Natural killer cell treated with Interleukin-12 subunit alpha and Interleukin-12 subunit beta and Interleukin-15 and Interleukin-18, amount 100 ng/mL, for 72 hours (primary cell): ENCODE measurements at regions not wholly inside any gene's neighbourhood (a gene's known extent, or its start where the extent isn't known, plus 50 kb on each side); places are given as distances from the start of the nearest gene placed in this dataset.

Experiments used
- ATAC-seq, 2 donors: fragments of 150-1000 bp; cut with Tn5 transposase in 1 of 2; sonication (Bioruptor Pico), chemical (Tn5 transposase) in 1 of 2; 2 replicates each; pipeline ENCODE4 v1.10.0; 2021
- DNase-seq: peaks from one replicate; pipeline ENCODE4 v3.0.0; 2022; ENCODE audit warnings: low spot score
- H3K27ac Mint-ChIP-seq, 2 donors: 1 replicate in 1 of 2; 2 replicates in 1 of 2; pipeline ENCODE4 v1.8.0; 2022; ENCODE audit warnings: mixed read lengths in 2 of 2, mild to moderate bottlenecking in 1 of 2, moderate library complexity in 1 of 2
- H3K27me3 Mint-ChIP-seq, 2 donors: 1 replicate in 1 of 2; 2 replicates in 1 of 2; pipeline ENCODE4 v1.8.0; 2022; ENCODE audit warnings: mixed read lengths in 2 of 2
- H3K36me3 Mint-ChIP-seq: one replicate; pipeline ENCODE4 v1.8.0; 2022; ENCODE audit warnings: mixed read lengths
- H3K4me1 Mint-ChIP-seq, 2 donors: 1 replicate in 1 of 2; 2 replicates in 1 of 2; pipeline ENCODE4 v1.8.0; 2022; ENCODE audit warnings: low read depth in 2 of 2, mixed read lengths in 2 of 2, mild to moderate bottlenecking in 1 of 2
- H3K4me3 Mint-ChIP-seq: one replicate; pipeline ENCODE4 v1.8.0; 2022; ENCODE audit warnings: mixed read lengths
- H3K9me3 Mint-ChIP-seq: 2 replicates; pipeline ENCODE4 v1.8.0; 2022; ENCODE audit warnings: mixed read lengths

- peaks cover 4% of the 10 kb centered on the region for H3K36me3 Mint-ChIP-seq
- ATAC-seq (no peak), DNase-seq (no peak)
- no peak overlapping the region for H3K4me3 Mint-ChIP-seq
- no peak overlapping the region for H3K27ac Mint-ChIP-seq
- H3K4me1 Mint-ChIP-seq: no peaks in the 10 kb centered on the region
- no peaks in the 10 kb centered on the region for H3K27me3 Mint-ChIP-seq
- peaks cover 21% of the 10 kb centered on the region for H3K9me3 Mint-ChIP-seq
Observed at GRCh38 chr4:132240081-132240480, 909.0 kb upstream of the PCDH10 start.

GRCh38 chr4:132245319-132245718, 903.8 kb upstream of the PCDH10 start:
- DNase-seq: no peak
- Mint-ChIP-seq H3K36me3 (no peaks in the 10 kb centered on the region), H3K4me3 (no peak overlapping the region), H3K27me3 (no peaks in the 10 kb centered on the region), H3K4me1 (no peaks in the 10 kb centered on the region), H3K27ac (no peak overlapping the region), H3K9me3 (peaks cover 12% of the 10 kb centered on the region)
- ATAC-seq: no peak

- peaks cover 3% of the 10 kb centered on the region for H3K9me3 Mint-ChIP-seq
Observed at GRCh38 chr4:132264176-132264575, 884.9 kb upstream of the PCDH10 start.

GRCh38 chr4:132266374-132266773, 882.7 kb upstream of the PCDH10 start:
- DNase-seq: no peak
- H3K4me1 Mint-ChIP-seq: no peaks in the 10 kb centered on the region
- H3K27me3 Mint-ChIP-seq: no peaks in the 10 kb centered on the region
- no peaks in the 10 kb centered on the region for H3K36me3 Mint-ChIP-seq
- H3K9me3 Mint-ChIP-seq: peaks cover 6% of the 10 kb centered on the region
- no peak for ATAC-seq
- no peak overlapping the region for H3K4me3 Mint-ChIP-seq
- H3K27ac Mint-ChIP-seq: no peak overlapping the region

More at GRCh38 chr4:132264176-132264575, 884.9 kb upstream of the PCDH10 start:
- Mint-ChIP-seq H3K4me1 (no peaks in the 10 kb centered on the region), H3K36me3 (no peaks in the 10 kb centered on the region), H3K4me3 (no peak overlapping the region), H3K27ac (no peak overlapping the region), H3K27me3 (no peaks in the 10 kb centered on the region)
- no peak for DNase-seq
- ATAC-seq: no peak

- peaks cover 6% of the 10 kb centered on the region for H3K9me3 Mint-ChIP-seq
- no peak for ATAC-seq
- H3K27ac Mint-ChIP-seq: no peak overlapping the region
- H3K4me1 Mint-ChIP-seq: no peaks in the 10 kb centered on the region
- no peak overlapping the region for H3K4me3 Mint-ChIP-seq
- H3K27me3 Mint-ChIP-seq: no peaks in the 10 kb centered on the region
- no peaks in the 10 kb centered on the region for H3K36me3 Mint-ChIP-seq
- no peak for DNase-seq
Observed at GRCh38 chr4:132267321-132267720, 881.8 kb upstream of the PCDH10 start.

GRCh38 chr4:132269303-132269990, 879.6 kb upstream of the PCDH10 start:
- Mint-ChIP-seq H3K36me3 (no peaks in the 10 kb centered on the region), H3K4me3 (no peak overlapping the region), H3K9me3 (peaks cover 4% of the 10 kb centered on the region), H3K27me3 (no peaks in the 10 kb centered on the region), H3K27ac (no peak overlapping the region), H3K4me1 (no peaks in the 10 kb centered on the region)
- no peak for ATAC-seq
- DNase-seq: no peak

GRCh38 chr4:132275583-132276121, 873.4 kb upstream of the PCDH10 start:
- Mint-ChIP-seq H3K27ac (no peak overlapping the region), H3K27me3 (no peaks in the 10 kb centered on the region), H3K4me3 (no peak overlapping the region), H3K4me1 (no peaks in the 10 kb centered on the region), H3K36me3 (no peaks in the 10 kb centered on the region), H3K9me3 (peaks cover 16% of the 10 kb centered on the region)
- ATAC-seq (no peak), DNase-seq (no peak)

- no peak for ATAC-seq
- no peak for DNase-seq
- no peaks in the 10 kb centered on the region for H3K4me1 Mint-ChIP-seq
- H3K36me3 Mint-ChIP-seq: no peaks in the 10 kb centered on the region
- H3K9me3 Mint-ChIP-seq: peaks cover 14% of the 10 kb centered on the region
- no peaks in the 10 kb centered on the region for H3K27me3 Mint-ChIP-seq
- H3K4me3 Mint-ChIP-seq: no peak overlapping the region
- no peak overlapping the region for H3K27ac Mint-ChIP-seq
Observed at GRCh38 chr4:132276185-132276584, 872.9 kb upstream of the PCDH10 start.

GRCh38 chr4:132276989-132277388, 872.1 kb upstream of the PCDH10 start:
- H3K9me3 Mint-ChIP-seq: peaks cover 12% of the 10 kb centered on the region
- no peak overlapping the region for H3K27ac Mint-ChIP-seq
- no peaks in the 10 kb centered on the region for H3K27me3 Mint-ChIP-seq
- H3K4me3 Mint-ChIP-seq: no peak overlapping the region
- H3K36me3 Mint-ChIP-seq: no peaks in the 10 kb centered on the region
- H3K4me1 Mint-ChIP-seq: no peaks in the 10 kb centered on the region
- DNase-seq (no peak), ATAC-seq (no peak)

- no peaks in the 10 kb centered on the region for H3K27me3 Mint-ChIP-seq
- no peaks in the 10 kb centered on the region for H3K36me3 Mint-ChIP-seq
- ATAC-seq: no peak
- DNase-seq: no peak
- H3K4me1 Mint-ChIP-seq: no peaks in the 10 kb centered on the region
- H3K9me3 Mint-ChIP-seq: peaks cover 14% of the 10 kb centered on the region
- no peak overlapping the region for H3K4me3 Mint-ChIP-seq
- H3K27ac Mint-ChIP-seq: no peak overlapping the region
Observed at GRCh38 chr4:132281733-132282132, 867.4 kb upstream of the PCDH10 start.

GRCh38 chr4:132284910-132285426, 864.1 kb upstream of the PCDH10 start:
- ATAC-seq (no peak), DNase-seq (no peak)
- Mint-ChIP-seq H3K4me1 (no peaks in the 10 kb centered on the region), H3K9me3 (peaks cover 12% of the 10 kb centered on the region), H3K4me3 (no peak overlapping the region), H3K27me3 (no peaks in the 10 kb centered on the region), H3K27ac (no peak overlapping the region), H3K36me3 (no peaks in the 10 kb centered on the region)

- Mint-ChIP-seq H3K4me3 (no peak overlapping the region), H3K27me3 (no peaks in the 10 kb centered on the region), H3K27ac (no peak overlapping the region), H3K9me3 (peaks cover 4% of the 10 kb centered on the region), H3K4me1 (no peaks in the 10 kb centered on the region), H3K36me3 (peaks cover 4% of the 10 kb centered on the region)
- ATAC-seq: no peak
- no peak for DNase-seq
Observed at GRCh38 chr4:132297346-132297745, 851.7 kb upstream of the PCDH10 start.

GRCh38 chr4:132299841-132300240, 849.3 kb upstream of the PCDH10 start:
- no peak for ATAC-seq
- DNase-seq: no peak
- H3K4me3 Mint-ChIP-seq: no peak overlapping the region
- peaks cover 4% of the 10 kb centered on the region for H3K36me3 Mint-ChIP-seq
- no peak overlapping the region for H3K27ac Mint-ChIP-seq
- H3K9me3 Mint-ChIP-seq: peaks cover 4% of the 10 kb centered on the region
- no peaks in the 10 kb centered on the region for H3K4me1 Mint-ChIP-seq
- no peaks in the 10 kb centered on the region for H3K27me3 Mint-ChIP-seq

GRCh38 chr4:132312521-132312920, 836.6 kb upstream of the PCDH10 start:
- Mint-ChIP-seq H3K27me3 (no peaks in the 10 kb centered on the region), H3K9me3 (peaks cover 4% of the 10 kb centered on the region), H3K36me3 (no peaks in the 10 kb centered on the region), H3K4me3 (no peak overlapping the region), H3K4me1 (no peaks in the 10 kb centered on the region), H3K27ac (no peak overlapping the region)
- DNase-seq: no peak
- ATAC-seq: no peak

- ATAC-seq: no peak
- Mint-ChIP-seq H3K4me3 (no peak overlapping the region), H3K36me3 (no peaks in the 10 kb centered on the region), H3K27ac (no peak overlapping the region), H3K4me1 (no peaks in the 10 kb centered on the region), H3K9me3 (peaks cover 4% of the 10 kb centered on the region), H3K27me3 (no peaks in the 10 kb centered on the region)
- no peak for DNase-seq
Observed at GRCh38 chr4:132313852-132314251, 835.2 kb upstream of the PCDH10 start.
